ENCODE measurements at regions not wholly inside any gene's neighbourhood (a gene's known extent, or its start where the extent isn't known, plus 50 kb on each side); places are given as distances from the start of the nearest gene placed in this dataset.

DNA sequence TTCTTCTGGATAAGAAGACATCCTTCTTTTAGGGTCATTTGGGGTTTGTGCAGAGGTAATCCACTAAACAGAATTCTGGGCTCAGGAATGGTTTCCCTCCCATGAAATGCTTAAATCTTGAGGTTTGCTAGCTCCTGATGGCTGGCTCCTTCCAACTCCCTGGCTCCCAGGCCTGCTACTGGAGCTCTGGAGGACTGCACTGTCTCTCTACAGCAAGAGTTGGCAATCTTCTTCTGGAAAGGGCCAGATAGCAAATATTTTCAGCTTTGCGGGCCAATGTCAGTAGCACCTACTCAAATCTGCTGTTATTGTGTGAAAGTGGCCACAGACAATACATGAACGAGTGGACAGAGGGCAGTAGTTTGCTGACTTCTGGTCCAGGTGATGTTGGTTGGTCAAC lies 174.2 kb upstream of the CTBP2 start:
- no peak overlapping the region for H3K27ac Mint-ChIP-seq
- H3K36me3 Mint-ChIP-seq: no peaks in the 10 kb centered on the region
- ATAC-seq: no peak

GRCh38 chr10:125333769-125334168 lies 173.4 kb upstream of the CTBP2 start:
- Mint-ChIP-seq H3K36me3 (no peaks in the 10 kb centered on the region), H3K9me3 (peaks cover 0 to 5% (median 0%) of the 10 kb centered on the region in 9 donors), H3K4me1 (no peaks in the 10 kb centered on the region), H3K4me3 (no peak overlapping the region), H3K27me3 (peaks cover 0 to 6% (median 3%) of the 10 kb centered on the region in 5 donors), H3K27ac (peak overlapping the region in 1 of 10 donors; percentile 26)
- POLR2A ChIA-PET: no interaction called here
- ATAC-seq: no peak
- no peak for DNase-seq

More for the DNA sequence above, 174.2 kb upstream of the CTBP2 start:
- Mint-ChIP-seq H3K9me3 (peaks cover 0 to 8% (median 2%) of the 10 kb centered on the region in 9 donors), H3K27me3 (peaks cover 0 to 6% (median 3%) of the 10 kb centered on the region in 5 donors), H3K4me1 (no peaks in the 10 kb centered on the region), H3K4me3 (no peak overlapping the region)
- POLR2A ChIA-PET: no interaction called here
- no peak for DNase-seq

DNA sequence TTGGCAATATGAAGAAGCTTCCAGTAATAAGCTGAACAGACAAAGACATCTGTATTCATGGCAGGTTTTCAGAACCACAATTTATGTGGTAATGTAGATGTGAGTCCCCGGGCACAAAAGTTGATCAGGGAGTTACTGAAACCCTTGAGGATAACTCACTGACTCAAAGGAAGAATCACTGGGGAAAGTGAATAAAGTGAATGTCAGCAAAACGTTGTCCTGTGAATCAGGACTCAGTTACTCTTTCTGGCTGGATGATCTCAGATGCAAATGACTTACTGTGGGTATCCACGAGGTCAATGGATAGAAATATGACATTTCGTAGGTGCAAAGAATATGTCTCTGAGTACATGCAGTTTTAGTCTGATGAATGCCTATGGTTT lies 172.8 kb upstream of the CTBP2 start:
- ATAC-seq (no peak), DNase-seq (no peak)
- Mint-ChIP-seq H3K4me1 (no peaks in the 10 kb centered on the region), H3K27ac (no peak overlapping the region), H3K36me3 (no peaks in the 10 kb centered on the region), H3K27me3 (peaks cover 0 to 7% (median 3%) of the 10 kb centered on the region in 5 donors), H3K9me3 (peaks cover 0 to 5% (median 1%) of the 10 kb centered on the region in 9 donors), H3K4me3 (no peak overlapping the region)
- POLR2A ChIA-PET: no interaction called here

- ATAC-seq (no peak), DNase-seq (no peak)
- peaks cover 0 to 10% (median 4%) of the 10 kb centered on the region in 9 donors for H3K9me3 Mint-ChIP-seq
- H3K4me3 Mint-ChIP-seq: no peak overlapping the region
- peaks cover 0 to 10% (median 3%) of the 10 kb centered on the region in 5 donors for H3K27me3 Mint-ChIP-seq
- no peak overlapping the region for H3K27ac Mint-ChIP-seq
- H3K36me3 Mint-ChIP-seq: no peaks in the 10 kb centered on the region
- POLR2A ChIA-PET: no interaction called here
- H3K4me1 Mint-ChIP-seq: no peaks in the 10 kb centered on the region
These were observed 172.3 kb upstream of the CTBP2 start for GRCh38 chr10:125332548-125333208.

GRCh38 chr10:125331056-125331455 lies 170.7 kb upstream of the CTBP2 start:
- DNase-seq (no peak), ATAC-seq (no peak)
- Mint-ChIP-seq H3K36me3 (peaks cover 0 to 5% (median 0%) of the 10 kb centered on the region in 3 donors), H3K27ac (no peak overlapping the region), H3K9me3 (peaks cover 0 to 23% (median 10%) of the 10 kb centered on the region in 9 donors), H3K4me3 (no peak overlapping the region), H3K27me3 (peaks cover 0 to 15% (median 9%) of the 10 kb centered on the region in 5 donors), H3K4me1 (no peaks in the 10 kb centered on the region)
- POLR2A ChIA-PET: no interaction called here

DNA sequence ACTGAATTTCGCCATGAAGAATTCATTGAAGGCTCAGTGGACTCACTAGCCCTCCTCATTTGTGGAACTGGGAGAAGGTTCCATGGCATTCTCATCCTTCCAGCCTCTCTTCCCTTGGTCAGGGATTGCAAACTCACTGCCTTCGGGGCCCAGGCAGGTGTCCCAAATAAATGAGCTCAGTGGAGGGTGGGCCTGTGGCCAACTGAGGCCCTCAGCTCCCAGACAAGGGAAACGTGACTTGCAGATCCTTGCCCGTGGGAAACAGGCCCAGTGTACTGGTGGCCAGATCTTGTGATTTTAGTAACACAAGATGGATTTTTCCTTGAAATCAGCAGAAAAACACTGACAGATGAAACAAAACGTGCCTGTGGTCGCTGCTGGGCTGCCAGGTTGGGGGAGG lies 168.7 kb upstream of the CTBP2 start:
- H3K4me1 Mint-ChIP-seq: no peaks in the 10 kb centered on the region
- H3K4me3 Mint-ChIP-seq: no peak overlapping the region
- H3K27me3 Mint-ChIP-seq: peaks cover 6 to 26% (median 11%) of the 10 kb centered on the region in 5 donors
- peaks cover 6 to 42% (median 16%) of the 10 kb centered on the region in 9 donors for H3K9me3 Mint-ChIP-seq
- H3K27ac Mint-ChIP-seq: no peak overlapping the region
- ATAC-seq: no peak
- peaks cover 0 to 9% (median 0%) of the 10 kb centered on the region in 3 donors for H3K36me3 Mint-ChIP-seq
- POLR2A ChIA-PET: no interaction called here
- DNase-seq: no peak

- H3K4me1 Mint-ChIP-seq: no peaks in the 10 kb centered on the region
- peaks cover 6 to 25% (median 13%) of the 10 kb centered on the region in 5 donors for H3K27me3 Mint-ChIP-seq
- peaks cover 0 to 18% (median 0%) of the 10 kb centered on the region in 3 donors for H3K36me3 Mint-ChIP-seq
- H3K4me3 Mint-ChIP-seq: no peak overlapping the region
- ATAC-seq (no peak), DNase-seq (no peak)
- no peak overlapping the region for H3K27ac Mint-ChIP-seq
- POLR2A ChIA-PET: no interaction called here
- H3K9me3 Mint-ChIP-seq: peaks cover 6 to 53% (median 24%) of the 10 kb centered on the region in 9 donors
These were observed 165.0 kb upstream of the CTBP2 start for GRCh38 chr10:125325326-125325725.

- no peak for DNase-seq
- POLR2A ChIA-PET: no interaction called here
- Mint-ChIP-seq H3K4me3 (no peak overlapping the region), H3K27me3 (peaks cover 0 to 2% (median 0%) of the 10 kb centered on the region in 5 donors), H3K27ac (no peak overlapping the region), H3K9me3 (peaks cover 0 to 20% (median 5%) of the 10 kb centered on the region in 9 donors), H3K4me1 (no peaks in the 10 kb centered on the region), H3K36me3 (no peaks in the 10 kb centered on the region)
- ATAC-seq: no peak
These were observed 156.1 kb upstream of the CTBP2 start for GRCh38 chr10:125316436-125316835.

DNA sequence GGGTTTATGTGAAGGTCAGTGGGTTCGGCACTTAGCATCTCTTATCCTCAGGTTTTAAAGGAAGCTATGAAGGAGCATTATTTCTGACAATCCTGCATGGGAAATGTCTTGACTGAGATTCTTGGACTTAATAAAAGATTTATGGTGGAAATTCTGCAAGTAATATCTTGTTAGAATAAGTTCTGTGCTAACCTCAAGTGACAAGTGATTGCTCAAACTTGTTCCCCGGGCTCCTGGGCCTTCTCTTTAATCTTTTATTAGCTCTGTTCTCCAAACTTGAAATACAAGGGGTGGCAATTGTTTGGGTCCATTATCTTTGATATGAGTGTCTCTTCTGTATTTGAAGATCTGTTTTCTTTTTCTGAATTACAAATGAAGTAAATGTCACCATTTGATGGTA lies 140.6 kb upstream of the CTBP2 start:
- Mint-ChIP-seq H3K27me3 (peaks cover 4 to 21% (median 6%) of the 10 kb centered on the region in 5 donors), H3K36me3 (no peaks in the 10 kb centered on the region), H3K4me3 (no peak overlapping the region), H3K27ac (no peak overlapping the region), H3K9me3 (peaks cover 0 to 20% (median 0%) of the 10 kb centered on the region in 9 donors), H3K4me1 (no peaks in the 10 kb centered on the region)
- POLR2A ChIA-PET: no interaction called here
- DNase-seq (no peak), ATAC-seq (no peak)

DNA sequence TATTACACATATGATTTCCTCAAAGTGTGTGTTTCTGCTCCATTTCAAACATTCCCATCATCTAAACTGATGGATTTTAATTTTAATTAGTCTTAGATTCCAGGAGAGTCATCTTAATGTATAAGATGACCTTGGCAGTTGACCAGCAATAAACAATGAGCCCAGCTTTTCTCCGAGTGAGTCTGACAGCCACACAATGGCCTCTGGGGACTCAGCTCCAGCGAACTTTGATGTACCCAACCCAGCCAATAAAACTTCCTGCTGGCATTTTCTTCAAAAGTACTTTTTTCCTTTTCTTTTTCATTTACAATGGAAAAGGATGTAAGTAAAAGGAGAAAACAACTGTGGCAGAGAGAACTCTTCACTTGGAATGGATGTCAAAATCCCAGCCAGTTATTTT lies 139.1 kb upstream of the CTBP2 start:
- no peak for ATAC-seq
- Mint-ChIP-seq H3K4me3 (no peak overlapping the region), H3K4me1 (no peaks in the 10 kb centered on the region), H3K27ac (no peak overlapping the region), H3K9me3 (peaks cover 0 to 23% (median 2%) of the 10 kb centered on the region in 9 donors), H3K36me3 (no peaks in the 10 kb centered on the region), H3K27me3 (peaks cover 1 to 21% (median 3%) of the 10 kb centered on the region in 5 donors)
- POLR2A ChIA-PET: no interaction called here
- DNase-seq: no peak

GRCh38 chr10:125296598-125296997 lies 136.2 kb upstream of the CTBP2 start:
- POLR2A ChIA-PET: no interaction called here
- H3K9me3 Mint-ChIP-seq: peaks cover 0 to 23% (median 2%) of the 10 kb centered on the region in 9 donors
- H3K4me1 Mint-ChIP-seq: no peaks in the 10 kb centered on the region
- H3K27ac Mint-ChIP-seq: no peak overlapping the region
- H3K27me3 Mint-ChIP-seq: peaks cover 1 to 21% (median 2%) of the 10 kb centered on the region in 5 donors
- H3K4me3 Mint-ChIP-seq: no peak overlapping the region
- no peaks in the 10 kb centered on the region for H3K36me3 Mint-ChIP-seq
- ATAC-seq (no peak), DNase-seq (no peak)

DNA sequence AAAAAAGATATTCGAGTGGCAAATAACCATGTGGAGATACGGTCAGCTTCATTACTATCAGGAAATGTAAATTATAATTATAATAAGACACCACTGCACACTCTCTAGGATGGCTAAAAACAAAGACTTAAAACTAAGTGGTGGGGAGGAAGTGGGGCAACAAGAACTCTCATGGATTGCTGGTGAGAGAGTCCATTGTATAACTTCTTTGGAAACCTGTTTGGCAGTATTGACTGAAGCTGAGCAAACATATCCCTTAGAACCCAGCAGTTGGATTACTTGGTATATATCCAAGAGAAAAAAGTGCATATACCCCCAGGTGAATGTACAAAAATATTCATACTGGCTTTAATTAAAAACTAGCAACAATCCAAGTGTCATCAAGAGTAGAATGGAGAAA lies 133.7 kb upstream of the CTBP2 start:
- Mint-ChIP-seq H3K27me3 (peaks cover 1 to 21% (median 5%) of the 10 kb centered on the region in 5 donors), H3K4me3 (no peak overlapping the region), H3K4me1 (no peaks in the 10 kb centered on the region), H3K36me3 (no peaks in the 10 kb centered on the region), H3K9me3 (peaks cover 0 to 25% (median 5%) of the 10 kb centered on the region in 9 donors), H3K27ac (no peak overlapping the region)
- no peak for DNase-seq
- no peak for ATAC-seq
- POLR2A ChIA-PET: no interaction called here

DNA sequence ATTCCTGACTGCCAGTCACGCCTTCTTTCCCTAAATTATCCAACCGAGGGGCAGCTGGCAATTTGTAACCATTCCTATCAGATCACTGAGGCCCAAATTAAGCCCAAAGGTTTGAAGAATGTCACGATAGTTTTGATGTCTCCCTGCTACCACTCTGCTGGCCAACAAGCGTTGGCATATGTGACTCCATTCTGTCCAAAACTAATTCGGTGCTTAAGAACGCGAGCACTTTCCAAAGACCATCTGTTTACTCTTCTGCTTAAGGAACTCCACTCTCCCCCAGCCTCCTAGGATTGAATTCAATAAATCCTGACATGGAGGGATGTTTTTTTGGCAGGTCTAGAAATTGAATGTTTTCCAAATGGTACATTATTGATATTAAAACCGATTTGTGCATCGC lies 131.5 kb upstream of the CTBP2 start:
- H3K27me3 Mint-ChIP-seq: peaks cover 6 to 33% (median 14%) of the 10 kb centered on the region in 5 donors
- peaks cover 3 to 42% (median 6%) of the 10 kb centered on the region in 9 donors for H3K9me3 Mint-ChIP-seq
- POLR2A ChIA-PET: no interaction called here
- H3K27ac Mint-ChIP-seq: no peak overlapping the region
- H3K36me3 Mint-ChIP-seq: peaks cover 0 to 10% (median 0%) of the 10 kb centered on the region in 3 donors
- no peak for DNase-seq
- no peaks in the 10 kb centered on the region for H3K4me1 Mint-ChIP-seq
- ATAC-seq: no peak
- no peak overlapping the region for H3K4me3 Mint-ChIP-seq

DNA sequence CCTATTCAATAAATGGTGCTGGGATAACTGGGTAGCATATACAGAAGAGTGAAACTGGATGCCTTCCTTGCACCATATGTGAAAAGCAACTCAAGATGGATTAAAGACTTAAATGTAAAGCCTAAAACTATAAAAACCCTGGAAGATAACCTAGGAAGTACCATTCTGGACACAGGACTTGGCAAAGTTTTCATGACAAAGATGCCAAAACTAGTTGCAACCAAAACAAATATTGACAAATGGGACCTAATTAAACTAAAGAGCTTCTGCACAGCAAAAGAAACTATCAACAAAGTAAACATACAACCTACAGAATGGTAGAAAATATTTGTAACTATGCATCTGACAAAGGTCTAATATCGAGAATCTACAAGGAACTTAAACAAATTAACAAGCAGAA lies 129.1 kb upstream of the CTBP2 start:
- no peak for ATAC-seq
- peaks cover 2 to 33% (median 5%) of the 10 kb centered on the region in 9 donors for H3K9me3 Mint-ChIP-seq
- POLR2A ChIA-PET: no interaction called here
- H3K4me3 Mint-ChIP-seq: no peak overlapping the region
- H3K36me3 Mint-ChIP-seq: peaks cover 0 to 12% (median 0%) of the 10 kb centered on the region in 3 donors
- H3K27ac Mint-ChIP-seq: no peak overlapping the region
- no peak for DNase-seq
- H3K27me3 Mint-ChIP-seq: peaks cover 9 to 35% (median 24%) of the 10 kb centered on the region in 5 donors
- peaks cover 0 to under 1% (median 0%) of the 10 kb centered on the region in 4 donors for H3K4me1 Mint-ChIP-seq

All from naive thymus-derived CD8-positive, alpha-beta T cell (primary cell).